DLD1 (cell line): ENCODE measurements at regions not wholly inside any gene's neighbourhood (a gene's known extent, or its start where the extent isn't known, plus 50 kb on each side); places are given as distances from the start of the nearest gene placed in this dataset.
"Not testable (repeated sequence)": the region's sequence is repeated elsewhere in the genome, so short reads cannot be mapped to it uniquely, and the experiment has no call there.

Source experiments
- in situ Hi-C: cut with HindIII; loops from 2 replicates; pipeline ENCODE4 v1.10.0; 2017; ENCODE audit warnings: low sequenced_read_pairs

- in situ Hi-C loops: no loop called here
Observed at GRCh38 chr3:63092515-63092914, 185.6 kb upstream of the SYNPR start.

- in situ Hi-C loops: no loop called here
Observed at GRCh38 chr3:63094642-63095408, 183.3 kb upstream of the SYNPR start.

- in situ Hi-C loops: no loop called here
Observed at GRCh38 chr3:63096248-63097058, 181.7 kb upstream of the SYNPR start.

- in situ Hi-C loops: no loop called here
Observed at GRCh38 chr3:63097396-63097795, 180.7 kb upstream of the SYNPR start.

- in situ Hi-C loops: no loop called here
Observed at GRCh38 chr3:63116922-63117321, 161.2 kb upstream of the SYNPR start.

- in situ Hi-C loops: no loop called here
Observed at GRCh38 chr3:63124090-63124489, 154.0 kb upstream of the SYNPR start.

- in situ Hi-C loops: no loop called here
Observed at GRCh38 chr3:63126530-63126929, 151.6 kb upstream of the SYNPR start.

GRCh38 chr3:63128380-63128779, 149.7 kb upstream of the SYNPR start:
- in situ Hi-C loops: no loop called here

GRCh38 chr3:63130625-63131024, 147.5 kb upstream of the SYNPR start:
- in situ Hi-C loops: no loop called here

GRCh38 chr3:63132461-63133250, 145.5 kb upstream of the SYNPR start:
- in situ Hi-C loops: no loop called here

GRCh38 chr3:63135367-63135766, 142.7 kb upstream of the SYNPR start:
- in situ Hi-C loops: no loop called here

GRCh38 chr3:63136249-63136648, 141.9 kb upstream of the SYNPR start:
- in situ Hi-C loops: not testable (repeated sequence)

GRCh38 chr3:63142681-63143080, 135.4 kb upstream of the SYNPR start:
- in situ Hi-C loops: no loop called here

- in situ Hi-C loops: no loop called here
Observed at GRCh38 chr3:63146154-63146553, 132.0 kb upstream of the SYNPR start.

- in situ Hi-C loops: no loop called here
Observed at GRCh38 chr3:63150880-63151279, 127.2 kb upstream of the SYNPR start.

GRCh38 chr3:63151897-63152296, 126.2 kb upstream of the SYNPR start:
- in situ Hi-C loops: no loop called here

- in situ Hi-C loops: no loop called here
Observed at GRCh38 chr3:63159764-63160163, 118.3 kb upstream of the SYNPR start.

- in situ Hi-C loops: no loop called here
Observed at GRCh38 chr3:63167113-63167512, 111.0 kb upstream of the SYNPR start.

GRCh38 chr3:63168179-63168578, 109.9 kb upstream of the SYNPR start:
- in situ Hi-C loops: no loop called here

- in situ Hi-C loops: loop anchor here (25.0 kb wide), 2 partner anchors 318 to 543 kb away; no protein-coding TSS in a partner anchor
Observed at GRCh38 chr3:63179862-63180522, 98.1 kb upstream of the SYNPR start.

GRCh38 chr3:63192248-63192647, 85.9 kb upstream of the SYNPR start:
- in situ Hi-C loops: loop anchor here (25.0 kb wide), 2 partner anchors 330 to 555 kb away; no protein-coding TSS in a partner anchor
